Coronary artery (tissue), 2 donors: ENCODE measurements at regions not wholly inside any gene's neighbourhood (a gene's known extent, or its start where the extent isn't known, plus 50 kb on each side); places are given as distances from the start of the nearest gene placed in this dataset.
A peak's percentile ranks its signal among the peaks of the same experiment; 100 is the strongest.

Experiments
- DNase-seq: peaks from one replicate; pipeline ENCODE4 v3.0.0-alpha.2; 2017; ENCODE audit warnings: low spot score
- H3K27ac ChIP-seq, 2 donors: fragments of 200-600 bp; sonication (generic); one replicate each; pipeline ENCODE4 v1.5.1; 2016 to 2019
- H3K4me3 ChIP-seq: fragments of 200-600 bp; sonication (generic); 2 replicates; pipeline ENCODE4 v1.5.1; 2016; ENCODE audit warnings: mild to moderate bottlenecking, moderate library complexity
- TF ChIP-seq, protein P1 (sequence below): fragments of 200-600 bp; sonication (generic); IDR thresholded peaks from one replicate; pipeline ENCODE4 v1.5.1; 2019; ENCODE audit warnings: antibody characterized with exemption

DNA sequence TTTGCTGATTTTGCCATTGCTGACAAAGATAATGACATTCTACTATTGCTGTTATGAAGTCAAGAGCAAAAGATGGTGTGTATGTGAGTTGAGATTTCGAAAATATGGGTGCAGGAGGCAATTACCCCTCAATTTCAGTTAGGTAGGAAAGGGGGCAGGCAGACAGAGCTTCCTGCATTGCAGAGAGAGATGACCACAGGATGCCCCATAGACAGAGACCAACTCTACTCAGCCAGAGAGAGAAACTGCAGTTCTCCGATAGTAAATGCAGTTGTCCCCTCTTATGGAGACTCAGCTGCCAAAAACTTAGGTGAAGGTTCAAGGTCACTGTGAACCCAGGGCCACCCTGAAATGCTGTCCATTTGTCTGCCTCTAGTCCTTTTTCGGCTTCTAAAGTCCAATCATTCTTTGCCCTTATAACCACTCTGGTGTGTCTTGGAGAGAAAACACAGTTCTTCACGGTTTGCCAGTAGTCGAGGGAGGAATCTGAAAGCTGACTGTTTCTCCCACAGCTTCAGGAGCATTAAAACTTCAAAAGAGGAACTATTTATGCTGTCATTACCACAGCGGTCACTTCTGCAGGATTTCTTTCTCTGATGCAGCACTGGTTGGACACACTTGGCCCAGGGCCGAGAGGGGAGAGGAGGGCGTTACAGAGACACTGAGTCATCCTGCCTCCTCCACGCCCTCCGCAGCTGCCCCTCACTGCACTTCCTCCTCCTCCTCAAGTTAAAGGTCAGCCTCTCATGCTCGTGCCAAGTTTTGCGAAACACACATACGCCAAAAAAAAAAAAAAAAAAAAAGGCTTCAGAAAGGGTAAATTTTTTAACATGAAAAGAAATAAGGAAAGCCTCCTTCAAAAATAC lies 264.3 kb downstream of the FOXO1 start:
- peak overlapping the region; percentile 60 for H3K4me3 ChIP-seq
- TF ChIP-seq, protein P1, sequence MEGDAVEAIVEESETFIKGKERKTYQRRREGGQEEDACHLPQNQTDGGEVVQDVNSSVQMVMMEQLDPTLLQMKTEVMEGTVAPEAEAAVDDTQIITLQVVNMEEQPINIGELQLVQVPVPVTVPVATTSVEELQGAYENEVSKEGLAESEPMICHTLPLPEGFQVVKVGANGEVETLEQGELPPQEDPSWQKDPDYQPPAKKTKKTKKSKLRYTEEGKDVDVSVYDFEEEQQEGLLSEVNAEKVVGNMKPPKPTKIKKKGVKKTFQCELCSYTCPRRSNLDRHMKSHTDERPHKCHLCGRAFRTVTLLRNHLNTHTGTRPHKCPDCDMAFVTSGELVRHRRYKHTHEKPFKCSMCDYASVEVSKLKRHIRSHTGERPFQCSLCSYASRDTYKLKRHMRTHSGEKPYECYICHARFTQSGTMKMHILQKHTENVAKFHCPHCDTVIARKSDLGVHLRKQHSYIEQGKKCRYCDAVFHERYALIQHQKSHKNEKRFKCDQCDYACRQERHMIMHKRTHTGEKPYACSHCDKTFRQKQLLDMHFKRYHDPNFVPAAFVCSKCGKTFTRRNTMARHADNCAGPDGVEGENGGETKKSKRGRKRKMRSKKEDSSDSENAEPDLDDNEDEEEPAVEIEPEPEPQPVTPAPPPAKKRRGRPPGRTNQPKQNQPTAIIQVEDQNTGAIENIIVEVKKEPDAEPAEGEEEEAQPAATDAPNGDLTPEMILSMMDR = no peak
- DNase-seq = peak; percentile 94
- H3K27ac ChIP-seq = peak overlapping the region; percentile 47 to 84

DNA sequence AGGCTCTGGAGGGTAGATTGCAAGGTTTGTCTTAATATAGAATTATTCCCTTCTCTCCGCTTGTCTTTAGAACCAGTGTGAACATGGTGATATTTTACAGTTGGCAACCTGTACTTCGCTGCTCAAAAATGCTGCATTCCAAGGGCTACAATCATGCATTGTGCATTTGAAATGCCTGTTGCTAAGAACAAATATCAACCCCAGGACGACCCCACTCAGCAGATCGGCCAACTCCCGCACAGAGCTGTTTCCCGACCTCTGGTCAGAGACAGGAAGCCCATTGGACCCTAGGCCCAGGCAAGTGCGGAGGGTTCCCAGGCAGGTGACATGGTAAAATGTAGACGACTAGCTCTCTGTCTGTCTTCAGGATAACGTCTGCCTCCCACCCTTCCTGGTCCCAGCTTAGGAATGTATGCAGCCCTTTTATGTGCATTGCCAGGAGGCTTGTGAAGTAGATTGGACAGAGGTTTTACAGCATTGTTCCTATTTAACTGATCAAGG lies 263.5 kb downstream of the FOXO1 start:
- H3K27ac ChIP-seq = peak overlapping the region in 1 of 2 donors; percentile 76
- TF ChIP-seq, protein P1 = no peak
- DNase-seq = no peak
- no peak overlapping the region for H3K4me3 ChIP-seq

DNA sequence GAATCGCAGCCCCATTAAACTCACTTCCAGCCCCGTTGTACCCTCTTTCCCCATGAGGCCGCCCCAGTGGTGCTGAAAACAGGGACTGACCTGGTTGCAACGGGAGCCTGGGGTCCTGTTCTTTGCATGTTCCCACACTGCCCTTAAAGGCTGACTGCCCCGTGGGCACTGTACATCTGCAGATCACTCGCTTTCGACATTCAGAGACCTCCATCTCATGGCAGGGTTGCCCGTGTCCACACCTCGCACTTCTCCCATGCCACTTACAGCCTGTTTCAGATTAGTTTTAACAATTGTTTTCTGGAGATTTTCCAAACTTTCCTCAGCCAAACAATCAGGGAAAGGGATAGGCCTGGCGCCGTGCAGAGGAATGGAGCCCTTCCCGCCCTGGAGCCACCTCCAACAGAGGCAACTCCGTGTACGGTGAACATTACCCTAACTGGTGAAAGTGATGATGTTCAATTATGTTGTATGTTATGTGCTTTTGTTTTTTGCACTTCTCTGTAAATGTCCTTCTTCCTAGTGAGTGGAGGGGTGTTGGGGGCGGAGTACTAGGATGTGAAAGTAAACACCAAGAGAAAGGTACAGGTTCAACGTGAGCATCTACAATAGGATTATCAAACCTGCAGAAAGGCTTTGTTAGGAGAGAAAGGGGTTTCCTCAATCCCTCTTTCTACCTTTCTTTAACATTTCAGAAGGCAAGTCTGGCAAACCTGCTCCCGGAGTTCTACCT lies 262.8 kb downstream of the FOXO1 start:
- no peak overlapping the region for H3K4me3 ChIP-seq
- peak overlapping the region in 1 of 2 donors; percentile 76 for H3K27ac ChIP-seq
- TF ChIP-seq, protein P1 = no peak
- DNase-seq = no peak

DNA sequence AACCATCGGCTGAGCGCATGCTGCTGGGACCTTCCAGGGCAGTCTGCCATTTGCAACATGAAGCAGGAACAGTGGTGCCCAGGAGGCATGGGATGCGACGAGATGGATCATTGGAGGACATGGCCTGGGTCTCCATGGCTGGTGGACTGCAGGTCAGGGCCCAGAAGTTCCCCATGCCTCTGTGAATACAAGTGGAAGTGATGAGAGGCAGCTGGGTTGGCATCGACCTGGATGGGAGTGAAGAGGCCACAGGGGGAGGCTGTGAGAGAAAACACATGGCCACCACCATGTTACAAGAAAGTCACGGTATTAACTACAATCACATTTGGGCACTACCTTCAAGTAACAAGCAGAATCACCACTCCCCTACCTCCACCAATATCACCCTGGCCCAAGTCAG lies 262.0 kb downstream of the FOXO1 start:
- no peak overlapping the region for H3K4me3 ChIP-seq
- DNase-seq = no peak
- TF ChIP-seq, protein P1 = no peak
- H3K27ac ChIP-seq = no peak overlapping the region

DNA sequence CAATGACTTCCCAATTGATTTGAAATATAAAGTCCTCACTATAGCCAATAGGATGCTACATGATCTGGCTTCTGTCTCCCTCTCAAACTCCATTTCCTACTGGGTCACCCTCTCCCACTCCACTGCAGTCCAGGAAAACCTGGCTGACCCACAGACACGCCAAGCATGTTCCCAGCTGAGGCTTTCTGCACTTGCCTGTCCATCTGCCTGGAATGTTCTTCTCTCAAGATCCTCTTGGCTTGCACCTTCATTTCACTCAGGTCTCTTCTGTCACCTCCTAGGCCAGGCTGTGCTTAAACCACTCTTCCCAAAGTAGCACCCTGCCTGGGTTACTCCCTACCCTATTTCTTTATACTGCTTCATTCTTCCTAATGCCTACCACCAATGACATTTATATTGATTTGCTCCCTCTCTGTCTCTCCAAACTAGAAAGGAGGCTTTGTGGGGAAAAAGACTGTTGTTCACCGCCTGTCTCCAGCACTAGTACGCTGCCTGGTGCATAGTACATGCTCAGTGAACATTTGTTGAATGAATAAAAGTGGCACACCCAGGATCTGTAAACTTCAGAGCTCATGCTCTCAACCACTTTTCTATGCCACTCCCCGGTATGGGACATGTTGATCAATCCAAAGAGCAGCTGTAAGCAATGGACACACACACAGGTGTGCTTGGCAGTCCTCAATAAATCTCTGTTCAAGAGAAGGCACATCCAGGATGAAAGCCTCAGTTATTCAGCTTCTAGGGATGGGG lies 261.3 kb downstream of the FOXO1 start:
- no peak overlapping the region for H3K27ac ChIP-seq
- no peak for DNase-seq
- H3K4me3 ChIP-seq = no peak overlapping the region
- TF ChIP-seq, protein P1 = no peak

DNA sequence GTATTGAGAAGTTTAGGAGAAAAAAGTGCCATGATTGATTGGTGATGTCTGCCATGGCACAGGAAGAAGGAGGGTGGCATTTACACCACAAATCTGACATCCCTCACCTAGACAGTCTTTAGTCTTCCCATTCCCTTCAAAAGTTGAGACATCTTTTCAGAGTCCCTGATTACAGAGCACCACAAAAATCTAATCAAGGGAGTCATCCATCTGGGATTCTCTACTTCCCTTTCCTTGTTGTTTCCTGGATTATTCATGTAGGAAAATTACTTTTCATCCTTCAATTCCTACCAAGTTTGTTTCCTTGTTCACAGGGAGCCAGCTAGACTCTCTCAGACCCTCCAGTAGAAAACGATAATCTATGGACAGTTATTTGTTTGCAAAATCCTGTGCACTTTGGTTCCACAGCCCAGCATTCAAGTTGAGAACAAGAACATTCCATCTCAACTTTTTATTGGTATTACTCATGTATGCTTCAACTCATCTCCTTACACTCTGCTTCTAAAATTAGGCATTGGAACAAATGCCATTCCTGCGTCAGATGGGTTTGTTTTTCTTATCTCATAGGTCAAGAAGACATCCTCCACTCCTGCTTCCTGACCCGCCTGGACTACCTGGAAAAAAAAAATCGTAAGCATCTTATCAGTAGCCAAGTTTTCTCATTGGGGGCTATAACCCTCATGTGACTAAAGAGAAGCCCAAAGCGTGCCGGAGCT lies 259.9 kb downstream of the FOXO1 start:
- no peak for DNase-seq
- no peak overlapping the region for H3K4me3 ChIP-seq
- peak overlapping the region in 1 of 2 donors; percentile 64 for H3K27ac ChIP-seq
- TF ChIP-seq, protein P1 = no peak
